GM12878 (cell line): ENCODE measurements at regions not wholly inside any gene's neighbourhood (a gene's known extent, or its start where the extent isn't known, plus 50 kb on each side); places are given as distances from the start of the nearest gene placed in this dataset.

Experiments
- ATAC-seq: fragments of 200-7000 bp; cut with Tn5 transposase; 3 replicates; pipeline ENCODE4 v1.9.1; 2020; ENCODE audit warnings: mild to moderate bottlenecking, moderate library complexity
- BruUV-seq: library from RNA; stranded (reverse); fragments of 400-500 nt; replicated peaks from 2 replicates; lab custom pipeline; 2021; lab: Mats Ljungman, UMichigan
- CTCF ChIA-PET: fragments of 300-600 bp; sonication (Branson Sonifier 250); formaldehyde crosslinking; extraction: SDS; loops from one replicate; lab custom pipeline; 2021; ENCODE audit warnings: inconsistent platforms; lab: Yijun Ruan, JAX
- POLR2A ChIA-PET: fragments of 350-600 bp; formaldehyde crosslinking; extraction: SDS; loops from one replicate; lab custom pipeline; 2021; ENCODE audit warnings: inconsistent platforms; lab: Charles Lee
- RAD21 ChIA-PET: fragments of 300-600 bp; sonication (Branson Sonifier 250); formaldehyde crosslinking; loops from one replicate; lab custom pipeline; 2023; ENCODE audit warnings: antibody characterized with exemption; ENCODE audit not compliant: unreplicated experiment; lab: Charles Lee
- SMC1A ChIA-PET: fragments of 300-600 bp; sonication (Branson Sonifier 250); formaldehyde crosslinking; loops from one replicate; lab custom pipeline; 2023; ENCODE audit not compliant: unreplicated experiment, uncharacterized antibody; lab: Charles Lee
- DNase-seq: peaks from one replicate; pipeline ENCODE4 v3.0.0-alpha.2; 2011; ENCODE audit warnings: low read depth, low spot score
- FAIRE-seq: peaks from 3 replicates; lab custom pipeline; 2011; peaks lifted over from hg19 to GRCh38; lab: Jason Lieb, UNC
- H2AFZ ChIP-seq: 2 replicates; pipeline ENCODE4 v1.6.0; 2011; ENCODE audit warnings: low read depth, low read length, control low read depth; ENCODE audit not compliant: control insufficient read depth
- H3K27ac ChIP-seq: 2 replicates; pipeline ENCODE4 v1.5.1; 2011; ENCODE audit warnings: control low read depth; ENCODE audit not compliant: control insufficient read depth, insufficient read depth
- H3K27me3 ChIP-seq, 2 experiments: replicated peaks in 1 of 2; 2 replicates each; pipeline versions ENCODE4 v1.6.0 to v1.6.1; 2011; ENCODE audit warnings: low read length in 1 of 2; ENCODE audit not compliant: control insufficient read depth in 2 of 2, insufficient read depth in 2 of 2
- H3K36me3 ChIP-seq, 2 experiments: 2 replicates each; pipeline ENCODE4 v1.5.1; 2011; ENCODE audit warnings: low read length in 1 of 2; ENCODE audit not compliant: control insufficient read depth in 2 of 2, insufficient read depth in 2 of 2
- H3K4me1 ChIP-seq: 2 replicates; pipeline ENCODE4 v1.6.1; 2011; ENCODE audit warnings: mild to moderate bottlenecking, low read length, moderate library complexity, mixed read lengths; ENCODE audit not compliant: control insufficient read depth, insufficient read depth
- H3K4me2 ChIP-seq: 2 replicates; pipeline ENCODE4 v1.6.0; 2011; ENCODE audit warnings: control low read depth; ENCODE audit not compliant: control insufficient read depth, insufficient read depth
- H3K4me3 ChIP-seq: fragments of 200-600 bp; sonication (generic); 2 replicates; pipeline ENCODE4 v1.5.1; 2016
- H3K79me2 ChIP-seq: 2 replicates; pipeline ENCODE4 v1.6.0; 2011; ENCODE audit warnings: low read length; ENCODE audit not compliant: control insufficient read depth, insufficient read depth
- H3K9ac ChIP-seq: 2 replicates; pipeline ENCODE4 v1.8.0; 2011; ENCODE audit warnings: low read length, control low read depth, mixed read lengths; ENCODE audit not compliant: control insufficient read depth, insufficient read depth
- H3K9me3 ChIP-seq: replicated peaks from 3 replicates; pipeline ENCODE4 v1.5.1; 2011; ENCODE audit warnings: mild to moderate bottlenecking, low read length; ENCODE audit not compliant: control insufficient read depth, insufficient read depth
- H4K20me1 ChIP-seq: 2 replicates; pipeline ENCODE4 v1.6.0; 2011; ENCODE audit not compliant: control insufficient read depth, insufficient read depth
- BACH1 ChIP-seq: fragments of 450-650 bp; IDR thresholded peaks from 2 replicates; pipeline ENCODE4 v1.6.1; 2017; ENCODE audit warnings: mild to moderate bottlenecking, borderline replicate concordance
- CBX3 ChIP-seq: fragments of 200-600 bp; sonication (generic); IDR thresholded peaks from 2 replicates; pipeline ENCODE4 v1.6.1; 2016; ENCODE audit warnings: low read depth, borderline replicate concordance
- E2F8 ChIP-seq: fragments of 450-650 bp; IDR thresholded peaks from 2 replicates; pipeline ENCODE4 v1.6.1; 2018; ENCODE audit warnings: mild to moderate bottlenecking, low read depth, moderate library complexity; ENCODE audit not compliant: partially characterized antibody
- EZH2 ChIP-seq: IDR thresholded peaks from 2 replicates; pipeline ENCODE4 v1.6.1; 2012; ENCODE audit warnings: low read depth, mild to moderate bottlenecking, control low read depth, inconsistent platforms, low read length, borderline replicate concordance; ENCODE audit not compliant: control insufficient read depth
- IRF5 ChIP-seq: fragments of 450-650 bp; IDR thresholded peaks from 2 replicates; pipeline ENCODE4 v1.6.1; 2017; ENCODE audit warnings: borderline replicate concordance
- PAX5 ChIP-seq: IDR thresholded peaks from 2 replicates; pipeline ENCODE4 v1.6.1; 2011; ENCODE audit warnings: low read depth, low read length, borderline replicate concordance
- RB1 ChIP-seq: fragments of 450-650 bp; formaldehyde crosslinking; IDR thresholded peaks from 2 replicates; pipeline ENCODE4 v1.6.1; 2017; ENCODE audit warnings: mild to moderate bottlenecking, borderline replicate concordance
- SMAD5 ChIP-seq: IDR thresholded peaks from 2 replicates; pipeline ENCODE4 v1.6.1; 2016; ENCODE audit warnings: antibody characterized with exemption, low read depth
- WGBS: methylation state at CpG from one replicate; pipeline ENCODE4 v1.1.6; 2016; ENCODE audit warnings: low lambda C conversion rate; ENCODE audit not compliant: insufficient replicate concordance, insufficient coverage; ENCODE audit errors: missing lambda C conversion rate; 5-methylcytosine and 5-hydroxymethylcytosine counted together
- in situ Hi-C: fragments of 300-500 bp; cut with MboI; formaldehyde crosslinking; loops from 9 replicates; pipeline ENCODE4 v1.14.3; 2018; ENCODE audit warnings: mixed read lengths
- intact Hi-C: fragments of 100-400 bp; cut with micrococcal nuclease; formaldehyde crosslinking; loops from one replicate; pipeline ENCODE4 v1.14.2; 2022; ENCODE audit not compliant: unreplicated experiment

GRCh38 chrX:140943513-140943912, 58.9 kb upstream of the SPANXB1 start:
- in situ Hi-C loops (no loop called here), intact Hi-C loops (no loop called here)
- no peak for FAIRE-seq
- no peak for ATAC-seq
- H2AFZ ChIP-seq: no peak overlapping the region
- CTCF ChIA-PET: no interaction called here
- no peak overlapping the region for H3K4me2 ChIP-seq
- TF ChIP-seq IRF5: no peak
- no peak for TF ChIP-seq SMAD5
- TF ChIP-seq CBX3: no peak
- no peak for TF ChIP-seq E2F8
- no peak for TF ChIP-seq BACH1
- no peak for TF ChIP-seq RB1
- TF ChIP-seq EZH2: no peak
- TF ChIP-seq PAX5: no peak
- RAD21 ChIA-PET: no interaction called here
- BruUV-seq: no TSS peak
- no peak overlapping the region for H3K9ac ChIP-seq
- POLR2A ChIA-PET: no interaction called here
- H3K27ac ChIP-seq: no peak overlapping the region
- H3K79me2 ChIP-seq: no peaks in the 10 kb centered on the region
- H3K9me3 ChIP-seq: no peaks in the 10 kb centered on the region
- WGBS: 0% methylated on average over 2 of the region's 2 CpGs
- H4K20me1 ChIP-seq: no peaks in the 10 kb centered on the region
- no peak overlapping the region for H3K4me3 ChIP-seq
- no peaks in the 10 kb centered on the region for H3K36me3 ChIP-seq
- no peak for DNase-seq
- no peaks in the 10 kb centered on the region for H3K27me3 ChIP-seq
- SMC1A ChIA-PET: no interaction called here
- H3K4me1 ChIP-seq: no peaks in the 10 kb centered on the region
